ENCODE measurements at regions not wholly inside any gene's neighbourhood (a gene's known extent, or its start where the extent isn't known, plus 50 kb on each side); places are given as distances from the start of the nearest gene placed in this dataset.
"Not testable (repeated sequence)": the region's sequence is repeated elsewhere in the genome, so short reads cannot be mapped to it uniquely, and the experiment has no call there.

DNA sequence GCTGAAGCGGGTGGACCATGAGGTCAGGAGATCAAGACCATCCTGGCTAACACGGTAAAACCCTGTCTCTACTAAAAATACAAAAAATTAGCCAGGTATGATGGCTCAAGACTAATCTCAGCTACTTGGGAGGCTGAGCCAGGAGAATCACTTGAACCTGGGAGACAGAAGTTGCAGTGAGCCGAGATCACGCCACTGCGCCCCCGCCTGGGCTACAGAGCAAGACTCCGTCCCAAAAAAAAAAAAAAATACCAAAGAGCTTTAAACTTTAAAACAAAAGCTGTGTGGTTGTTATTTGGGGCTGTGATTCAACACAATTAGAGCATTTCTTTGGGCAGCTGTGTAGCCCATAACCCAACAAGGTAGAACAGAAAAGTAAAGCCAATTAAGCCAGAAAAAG lies 259.9 kb downstream of the GALC start:
- H3K79me2 ChIP-seq (ENCODE audit: control insufficient read depth, insufficient read depth, low read length); H3K9me1 ChIP-seq (replicated peaks; ENCODE audit: control insufficient read depth, extremely low read depth, insufficient read depth, low read length); H4K20me1 ChIP-seq (replicated peaks; ENCODE audit: control insufficient read depth, extremely low read depth, insufficient read depth, low read length); H3K27me3 ChIP-seq (ENCODE audit: control insufficient read depth in 2 of 2, insufficient read depth in 2 of 2, low read length in 2 of 2); H3K36me3 ChIP-seq (ENCODE audit: control insufficient read depth in 2 of 2, extremely low read depth in 1 of 2, insufficient read depth in 2 of 2, low read length in 2 of 2); H3K27ac ChIP-seq (ENCODE audit: insufficient read depth, low read depth, low read length); BruUV-seq (replicated peaks); POLR2A ChIA-PET; H3K9ac ChIP-seq (replicated peaks; ENCODE audit: extremely low read depth, insufficient read depth, low read length); H3K4me3 ChIP-seq (replicated peaks in 1 of 3; ENCODE audit: insufficient read depth in 1 of 3, low read depth in 1 of 3, low read length in 3 of 3); H3K4me1 ChIP-seq (ENCODE audit: control insufficient read depth, extremely low read depth, insufficient read depth, low read length); DNase-seq (ENCODE audit: low read depth, low spot score); intact Hi-C loops (cut with micrococcal nuclease); FAIRE-seq; H2AFZ ChIP-seq (ENCODE audit: low read depth, low read length); H3K9me3 ChIP-seq (replicated peaks; ENCODE audit: control insufficient read depth, insufficient read depth, low read length); H3K4me2 ChIP-seq (ENCODE audit: insufficient read depth, low read length); CTCF ChIA-PET; dilution Hi-C loops (cut with MboI; ENCODE audit: extremely low pct_ligation_motif_present, low sequenced_read_pairs): not testable (repeated sequence)

DNA sequence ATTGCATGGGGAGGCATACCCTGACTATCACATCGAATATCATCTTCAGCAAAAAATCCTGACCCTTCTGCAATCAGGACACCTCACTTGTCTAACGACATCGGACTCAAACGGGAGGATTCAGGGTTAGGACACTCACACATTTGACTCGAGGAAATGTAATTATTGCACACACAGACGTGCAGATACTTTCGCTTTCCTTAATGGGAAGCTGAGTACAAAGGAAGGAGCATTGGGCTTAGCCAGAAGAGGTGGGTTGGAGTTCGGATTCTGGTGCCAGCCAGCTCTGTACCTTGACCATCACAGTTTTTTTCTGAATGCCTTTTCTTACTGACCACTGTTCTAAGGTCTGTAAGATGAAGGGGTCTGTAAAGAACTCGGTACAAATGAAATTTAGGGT lies 260.4 kb downstream of the GALC start:
- Histone ChIP-seq H3K36me3 (ENCODE audit: control insufficient read depth in 2 of 2, extremely low read depth in 1 of 2, insufficient read depth in 2 of 2, low read length in 2 of 2) (no peaks in the 10 kb centered on the region), H3K4me1 (ENCODE audit: control insufficient read depth, extremely low read depth, insufficient read depth, low read length) (no peaks in the 10 kb centered on the region), H3K9ac (replicated peaks; ENCODE audit: extremely low read depth, insufficient read depth, low read length) (no peak overlapping the region), H2AFZ (ENCODE audit: low read depth, low read length) (no peak overlapping the region), H3K79me2 (ENCODE audit: control insufficient read depth, insufficient read depth, low read length) (no peaks in the 10 kb centered on the region), H3K4me3 (replicated peaks in 1 of 3; ENCODE audit: insufficient read depth in 1 of 3, low read depth in 1 of 3, low read length in 3 of 3) (no peak overlapping the region), H4K20me1 (replicated peaks; ENCODE audit: control insufficient read depth, extremely low read depth, insufficient read depth, low read length) (no peaks in the 10 kb centered on the region), H3K27me3 (ENCODE audit: control insufficient read depth in 2 of 2, insufficient read depth in 2 of 2, low read length in 2 of 2) (no peaks in the 10 kb centered on the region), H3K27ac (ENCODE audit: insufficient read depth, low read depth, low read length) (no peak overlapping the region), H3K9me3 (replicated peaks; ENCODE audit: control insufficient read depth, insufficient read depth, low read length) (no peaks in the 10 kb centered on the region), H3K9me1 (replicated peaks; ENCODE audit: control insufficient read depth, extremely low read depth, insufficient read depth, low read length) (no peaks in the 10 kb centered on the region), H3K4me2 (ENCODE audit: insufficient read depth, low read length) (no peak overlapping the region)
- DNase-seq (ENCODE audit: low read depth, low spot score) (no peak), FAIRE-seq (no peak)
- TF ChIP-seq GATA2 (IDR thresholded peaks at IDR 0.05; ENCODE audit: insufficient read depth, insufficient read length, low read depth, low read length) = no peak
- no peak for TF ChIP-seq POLR2AphosphoS5 (IDR thresholded peaks at IDR 0.05; ENCODE audit: insufficient read depth, low read depth, low read length)
- no peak for TF ChIP-seq POLR2A (IDR thresholded peaks at IDR 0.05; ENCODE audit: low read depth, low read length)
- no peak for TF ChIP-seq MAX (IDR thresholded peaks at IDR 0.05; ENCODE audit: insufficient read depth, insufficient read length)
- no peak for TF ChIP-seq JUN (IDR thresholded peaks at IDR 0.05; ENCODE audit: borderline replicate concordance, insufficient read depth, insufficient read length, low read depth)
- TF ChIP-seq, protein P1, sequence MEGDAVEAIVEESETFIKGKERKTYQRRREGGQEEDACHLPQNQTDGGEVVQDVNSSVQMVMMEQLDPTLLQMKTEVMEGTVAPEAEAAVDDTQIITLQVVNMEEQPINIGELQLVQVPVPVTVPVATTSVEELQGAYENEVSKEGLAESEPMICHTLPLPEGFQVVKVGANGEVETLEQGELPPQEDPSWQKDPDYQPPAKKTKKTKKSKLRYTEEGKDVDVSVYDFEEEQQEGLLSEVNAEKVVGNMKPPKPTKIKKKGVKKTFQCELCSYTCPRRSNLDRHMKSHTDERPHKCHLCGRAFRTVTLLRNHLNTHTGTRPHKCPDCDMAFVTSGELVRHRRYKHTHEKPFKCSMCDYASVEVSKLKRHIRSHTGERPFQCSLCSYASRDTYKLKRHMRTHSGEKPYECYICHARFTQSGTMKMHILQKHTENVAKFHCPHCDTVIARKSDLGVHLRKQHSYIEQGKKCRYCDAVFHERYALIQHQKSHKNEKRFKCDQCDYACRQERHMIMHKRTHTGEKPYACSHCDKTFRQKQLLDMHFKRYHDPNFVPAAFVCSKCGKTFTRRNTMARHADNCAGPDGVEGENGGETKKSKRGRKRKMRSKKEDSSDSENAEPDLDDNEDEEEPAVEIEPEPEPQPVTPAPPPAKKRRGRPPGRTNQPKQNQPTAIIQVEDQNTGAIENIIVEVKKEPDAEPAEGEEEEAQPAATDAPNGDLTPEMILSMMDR (IDR thresholded peaks at IDR 0.05; ENCODE audit: extremely low read depth in 1 of 2, insufficient read depth in 1 of 2, low read depth in 1 of 2, low read length in 2 of 2) = no peak
- no peak for TF ChIP-seq MYC (IDR thresholded peaks at IDR 0.05; ENCODE audit: low read depth, low read length)
- BruUV-seq (replicated peaks) = no TSS peak
- intact Hi-C loops (cut with micrococcal nuclease) = no loop called here
- ChIA-PET POLR2A (no interaction called here), CTCF (no interaction called here)
- dilution Hi-C loops (cut with MboI; ENCODE audit: extremely low pct_ligation_motif_present, low sequenced_read_pairs) = no loop called here
